ENCODE measurements at regions not wholly inside any gene's neighbourhood (a gene's known extent, or its start where the extent isn't known, plus 50 kb on each side); places are given as distances from the start of the nearest gene placed in this dataset.
"Not testable (repeated sequence)": the region's sequence is repeated elsewhere in the genome, so short reads cannot be mapped to it uniquely, and the experiment has no call there.

GRCh38 chr16:65375651-65376050, 253.8 kb upstream of the CDH11 start:
- H3K9me3 Mint-ChIP-seq (ENCODE audit: insufficient read depth), result no peaks in the 10 kb centered on the region
- ATAC-seq (no peak), DNase-seq (no peak)
- H3K27ac Mint-ChIP-seq, result no peak overlapping the region
- no peaks in the 10 kb centered on the region for H3K36me3 Mint-ChIP-seq (ENCODE audit: low read depth)
- ChIA-PET POLR2A (no interaction called here), CTCF (interaction anchor here (0.6 kb wide), 1 partner anchor 124 kb away, joined by 3 read pairs; no protein-coding TSS in a partner anchor)
- no peaks in the 10 kb centered on the region for H3K27me3 Mint-ChIP-seq (ENCODE audit: low read depth)
- H3K4me3 Mint-ChIP-seq, result no peak overlapping the region
- no peaks in the 10 kb centered on the region for H3K4me1 Mint-ChIP-seq (ENCODE audit: low read depth)

- CTCF ChIA-PET, result no interaction called here
- H3K4me3 Mint-ChIP-seq, result no peak overlapping the region
- POLR2A ChIA-PET, result no interaction called here
- no peaks in the 10 kb centered on the region for H3K36me3 Mint-ChIP-seq (ENCODE audit: low read depth)
- peaks cover 7% of the 10 kb centered on the region for H3K9me3 Mint-ChIP-seq (ENCODE audit: insufficient read depth)
- no peaks in the 10 kb centered on the region for H3K4me1 Mint-ChIP-seq (ENCODE audit: low read depth)
- no peak overlapping the region for H3K27ac Mint-ChIP-seq
- DNase-seq (no peak), ATAC-seq (no peak)
- no peaks in the 10 kb centered on the region for H3K27me3 Mint-ChIP-seq (ENCODE audit: low read depth)
These were observed 251.2 kb upstream of the CDH11 start for GRCh38 chr16:65373097-65373496.

GRCh38 chr16:65372171-65372570, 250.3 kb upstream of the CDH11 start:
- Mint-ChIP-seq H3K4me1 (ENCODE audit: low read depth) (no peaks in the 10 kb centered on the region), H3K27me3 (ENCODE audit: low read depth) (no peaks in the 10 kb centered on the region), H3K27ac (no peak overlapping the region), H3K36me3 (ENCODE audit: low read depth) (no peaks in the 10 kb centered on the region), H3K9me3 (ENCODE audit: insufficient read depth) (peaks cover 7% of the 10 kb centered on the region), H3K4me3 (no peak overlapping the region)
- no peak for ATAC-seq
- ChIA-PET POLR2A (no interaction called here), CTCF (no interaction called here)
- DNase-seq, result no peak

GRCh38 chr16:65365732-65366715, 244.2 kb upstream of the CDH11 start:
- no peaks in the 10 kb centered on the region for H3K36me3 Mint-ChIP-seq (ENCODE audit: low read depth)
- no peaks in the 10 kb centered on the region for H3K27me3 Mint-ChIP-seq (ENCODE audit: low read depth)
- no peaks in the 10 kb centered on the region for H3K4me1 Mint-ChIP-seq (ENCODE audit: low read depth)
- no peak overlapping the region for H3K27ac Mint-ChIP-seq
- no peak overlapping the region for H3K4me3 Mint-ChIP-seq
- ATAC-seq (no peak), DNase-seq (no peak)
- ChIA-PET CTCF (no interaction called here), POLR2A (no interaction called here)
- H3K9me3 Mint-ChIP-seq (ENCODE audit: insufficient read depth), result peaks cover 10% of the 10 kb centered on the region

- DNase-seq; ATAC-seq; POLR2A ChIA-PET; H3K27me3 Mint-ChIP-seq (ENCODE audit: low read depth); H3K4me1 Mint-ChIP-seq (ENCODE audit: low read depth); CTCF ChIA-PET; H3K4me3 Mint-ChIP-seq; H3K27ac Mint-ChIP-seq; H3K9me3 Mint-ChIP-seq (ENCODE audit: insufficient read depth); H3K36me3 Mint-ChIP-seq (ENCODE audit: low read depth): not testable (repeated sequence)
These were observed 234.9 kb upstream of the CDH11 start for GRCh38 chr16:65356721-65357120.

GRCh38 chr16:65355706-65356105, 233.8 kb upstream of the CDH11 start:
- Mint-ChIP-seq H3K9me3 (ENCODE audit: insufficient read depth) (no peaks in the 10 kb centered on the region), H3K27me3 (ENCODE audit: low read depth) (no peaks in the 10 kb centered on the region), H3K4me1 (ENCODE audit: low read depth) (no peaks in the 10 kb centered on the region), H3K4me3 (no peak overlapping the region), H3K27ac (no peak overlapping the region), H3K36me3 (ENCODE audit: low read depth) (no peaks in the 10 kb centered on the region)
- ChIA-PET CTCF (no interaction called here), POLR2A (no interaction called here)
- no peak for ATAC-seq
- DNase-seq, result no peak

GRCh38 chr16:65353183-65353582, 231.3 kb upstream of the CDH11 start:
- H3K9me3 Mint-ChIP-seq (ENCODE audit: insufficient read depth), result no peaks in the 10 kb centered on the region
- H3K4me3 Mint-ChIP-seq, result no peak overlapping the region

GRCh38 chr16:65349626-65350025, 227.8 kb upstream of the CDH11 start:
- Mint-ChIP-seq H3K27ac (no peak overlapping the region), H3K4me3 (no peak overlapping the region), H3K36me3 (ENCODE audit: low read depth) (no peaks in the 10 kb centered on the region), H3K9me3 (ENCODE audit: insufficient read depth) (no peaks in the 10 kb centered on the region), H3K27me3 (ENCODE audit: low read depth) (no peaks in the 10 kb centered on the region), H3K4me1 (ENCODE audit: low read depth) (no peaks in the 10 kb centered on the region)
- ATAC-seq (no peak), DNase-seq (no peak)
- ChIA-PET CTCF (no interaction called here), POLR2A (no interaction called here)

More at GRCh38 chr16:65353183-65353582, 231.3 kb upstream of the CDH11 start:
- CTCF ChIA-PET, result no interaction called here
- Mint-ChIP-seq H3K27ac (no peak overlapping the region), H3K27me3 (ENCODE audit: low read depth) (no peaks in the 10 kb centered on the region), H3K4me1 (ENCODE audit: low read depth) (no peaks in the 10 kb centered on the region), H3K36me3 (ENCODE audit: low read depth) (no peaks in the 10 kb centered on the region)
- no peak for DNase-seq
- POLR2A ChIA-PET, result no interaction called here
- no peak for ATAC-seq

GRCh38 chr16:65343556-65343955, 221.7 kb upstream of the CDH11 start:
- ATAC-seq (no peak), DNase-seq (no peak)
- Mint-ChIP-seq H3K36me3 (ENCODE audit: low read depth) (no peaks in the 10 kb centered on the region), H3K27me3 (ENCODE audit: low read depth) (no peaks in the 10 kb centered on the region), H3K27ac (no peak overlapping the region), H3K9me3 (ENCODE audit: insufficient read depth) (peaks cover 7% of the 10 kb centered on the region), H3K4me3 (no peak overlapping the region), H3K4me1 (ENCODE audit: low read depth) (no peaks in the 10 kb centered on the region)
- CTCF ChIA-PET, result no interaction called here
- POLR2A ChIA-PET, result no interaction called here

GRCh38 chr16:65342231-65342866, 220.5 kb upstream of the CDH11 start:
- H3K27ac Mint-ChIP-seq, result no peak overlapping the region
- no peaks in the 10 kb centered on the region for H3K4me1 Mint-ChIP-seq (ENCODE audit: low read depth)
- ATAC-seq, result no peak
- peaks cover 7% of the 10 kb centered on the region for H3K9me3 Mint-ChIP-seq (ENCODE audit: insufficient read depth)
- no peak for DNase-seq
- H3K27me3 Mint-ChIP-seq (ENCODE audit: low read depth), result no peaks in the 10 kb centered on the region
- ChIA-PET POLR2A (no interaction called here), CTCF (no interaction called here)
- H3K4me3 Mint-ChIP-seq, result no peak overlapping the region
- H3K36me3 Mint-ChIP-seq (ENCODE audit: low read depth), result no peaks in the 10 kb centered on the region

- DNase-seq, result no peak
- H3K27me3 Mint-ChIP-seq (ENCODE audit: low read depth), result no peaks in the 10 kb centered on the region
- ChIA-PET POLR2A (no interaction called here), CTCF (no interaction called here)
- no peaks in the 10 kb centered on the region for H3K4me1 Mint-ChIP-seq (ENCODE audit: low read depth)
- H3K36me3 Mint-ChIP-seq (ENCODE audit: low read depth), result no peaks in the 10 kb centered on the region
- no peak for ATAC-seq
- peaks cover 7% of the 10 kb centered on the region for H3K9me3 Mint-ChIP-seq (ENCODE audit: insufficient read depth)
- no peak overlapping the region for H3K4me3 Mint-ChIP-seq
- no peak overlapping the region for H3K27ac Mint-ChIP-seq
These were observed 217.2 kb upstream of the CDH11 start for GRCh38 chr16:65339062-65339461.

GRCh38 chr16:65336160-65336559, 214.3 kb upstream of the CDH11 start:
- H3K27me3 Mint-ChIP-seq (ENCODE audit: low read depth), result no peaks in the 10 kb centered on the region
- no peak for DNase-seq
- POLR2A ChIA-PET, result no interaction called here
- no peak overlapping the region for H3K27ac Mint-ChIP-seq
- peaks cover 2% of the 10 kb centered on the region for H3K9me3 Mint-ChIP-seq (ENCODE audit: insufficient read depth)
- H3K4me3 Mint-ChIP-seq, result no peak overlapping the region
- ATAC-seq, result no peak
- H3K36me3 Mint-ChIP-seq (ENCODE audit: low read depth), result no peaks in the 10 kb centered on the region
- CTCF ChIA-PET, result no interaction called here
- H3K4me1 Mint-ChIP-seq (ENCODE audit: low read depth), result no peaks in the 10 kb centered on the region

Measured in activated CD8-positive, alpha-beta T cell treated with anti-CD3 and anti-CD28 coated beads, Interleukin-2, amount 10 ng/mL, durations not matched to agents 7 days and 5 days (primary cell).